Iris pigment epithelial cell (primary cell): ENCODE measurements at regions not wholly inside any gene's neighbourhood (a gene's known extent, or its start where the extent isn't known, plus 50 kb on each side); places are given as distances from the start of the nearest gene placed in this dataset.
"Not testable (repeated sequence)": the region's sequence is repeated elsewhere in the genome, so short reads cannot be mapped to it uniquely, and the experiment has no call there.

Experiments used
- DNase-seq: peaks from one replicate; pipeline ENCODE4 v3.0.0-alpha.2; 2011; ENCODE audit warnings: low read depth

GRCh38 chr12:61290473-61290872 lies 969.7 kb upstream of the USP15 start:
- DNase-seq: no peak

- no peak for DNase-seq
Observed at GRCh38 chr12:61291647-61292046, 968.6 kb upstream of the USP15 start.

- not testable (repeated sequence) for DNase-seq
Observed at GRCh38 chr12:61294011-61294410, 966.2 kb upstream of the USP15 start.

- no peak for DNase-seq
Observed at GRCh38 chr12:61301817-61302216, 958.4 kb upstream of the USP15 start.

GRCh38 chr12:61302282-61302681 lies 957.9 kb upstream of the USP15 start:
- DNase-seq: no peak

- no peak for DNase-seq
Observed at GRCh38 chr12:61308220-61308619, 952.0 kb upstream of the USP15 start.

- DNase-seq: no peak
Observed at GRCh38 chr12:61311413-61311812, 948.8 kb upstream of the USP15 start.

- DNase-seq: no peak
Observed at GRCh38 chr12:61348871-61349270, 911.3 kb upstream of the USP15 start.

- DNase-seq: no peak
Observed at GRCh38 chr12:61355105-61355504, 905.1 kb upstream of the USP15 start.

GRCh38 chr12:61356485-61356884 lies 903.7 kb upstream of the USP15 start:
- no peak for DNase-seq

GRCh38 chr12:61357496-61357895 lies 902.7 kb upstream of the USP15 start:
- DNase-seq: no peak

- DNase-seq: no peak
Observed at GRCh38 chr12:61362037-61362436, 898.2 kb upstream of the USP15 start.

- no peak for DNase-seq
Observed at GRCh38 chr12:61365001-61365400, 895.2 kb upstream of the USP15 start.

GRCh38 chr12:61367281-61367785 lies 892.9 kb upstream of the USP15 start:
- no peak for DNase-seq

GRCh38 chr12:61369241-61369910 lies 890.8 kb upstream of the USP15 start:
- no peak for DNase-seq

- DNase-seq: no peak
Observed at GRCh38 chr12:61384511-61384910, 875.7 kb upstream of the USP15 start.

- peak; percentile 3 for DNase-seq
Observed at GRCh38 chr12:61385771-61386170, 874.4 kb upstream of the USP15 start.

GRCh38 chr12:61397668-61398067 lies 862.5 kb upstream of the USP15 start:
- no peak for DNase-seq

GRCh38 chr12:61412201-61412600 lies 848.0 kb upstream of the USP15 start:
- DNase-seq: no peak

GRCh38 chr12:61414470-61414869 lies 845.7 kb upstream of the USP15 start:
- no peak for DNase-seq

- no peak for DNase-seq
Observed at GRCh38 chr12:61422786-61423185, 837.4 kb upstream of the USP15 start.

- DNase-seq: no peak
Observed at GRCh38 chr12:61452076-61452475, 808.1 kb upstream of the USP15 start.

GRCh38 chr12:61487728-61488127 lies 772.5 kb upstream of the USP15 start:
- DNase-seq: no peak
